Right lobe of liver (tissue), 4 donors: ENCODE measurements at regions not wholly inside any gene's neighbourhood (a gene's known extent, or its start where the extent isn't known, plus 50 kb on each side); places are given as distances from the start of the nearest gene placed in this dataset.

Experiments used
- POLR2A ChIP-seq: fragments of 450-650 bp; IDR thresholded peaks from one replicate; pipeline ENCODE4 v1.6.1; 2017; ENCODE audit warnings: antibody characterized with exemption, mild to moderate bottlenecking
- TF ChIP-seq, protein P1 (sequence below), 4 donors: fragments of 200-600 bp in 3 of 4; fragments of 450-650 bp in 1 of 4; IDR thresholded peaks; one replicate each; pipeline versions ENCODE4 v1.5.1 to v1.8.0; 2016 to 2022; ENCODE audit warnings: antibody characterized with exemption in 4 of 4, mild to moderate bottlenecking in 2 of 4
- donor health status: DM: no; HTN: no; CAD: no.
- donor health status: DM: no; HTN: no; CAD: no.
- donor health status: DM: no; HTN: yes; CAD: no.

DNA sequence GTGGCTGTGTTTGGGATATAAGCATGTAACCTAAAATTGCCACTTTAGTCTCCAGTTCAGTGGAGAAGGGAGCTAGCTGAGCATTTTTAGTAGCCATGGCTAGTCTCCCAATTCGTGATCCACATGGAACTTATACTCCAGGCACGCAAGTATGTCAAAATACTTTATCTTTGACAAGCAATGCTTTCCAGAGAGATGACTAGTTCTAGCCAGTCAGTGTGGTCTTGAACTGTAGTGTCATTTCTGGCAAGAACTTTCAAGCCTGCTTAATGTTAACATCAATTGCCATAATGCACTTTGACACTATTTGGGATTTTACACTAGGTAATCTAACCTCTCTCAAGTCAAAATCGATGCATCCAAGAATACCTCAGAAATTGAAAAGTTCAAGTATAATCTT lies 660.0 kb downstream of the PTPRC start:
- TF ChIP-seq, protein P1, sequence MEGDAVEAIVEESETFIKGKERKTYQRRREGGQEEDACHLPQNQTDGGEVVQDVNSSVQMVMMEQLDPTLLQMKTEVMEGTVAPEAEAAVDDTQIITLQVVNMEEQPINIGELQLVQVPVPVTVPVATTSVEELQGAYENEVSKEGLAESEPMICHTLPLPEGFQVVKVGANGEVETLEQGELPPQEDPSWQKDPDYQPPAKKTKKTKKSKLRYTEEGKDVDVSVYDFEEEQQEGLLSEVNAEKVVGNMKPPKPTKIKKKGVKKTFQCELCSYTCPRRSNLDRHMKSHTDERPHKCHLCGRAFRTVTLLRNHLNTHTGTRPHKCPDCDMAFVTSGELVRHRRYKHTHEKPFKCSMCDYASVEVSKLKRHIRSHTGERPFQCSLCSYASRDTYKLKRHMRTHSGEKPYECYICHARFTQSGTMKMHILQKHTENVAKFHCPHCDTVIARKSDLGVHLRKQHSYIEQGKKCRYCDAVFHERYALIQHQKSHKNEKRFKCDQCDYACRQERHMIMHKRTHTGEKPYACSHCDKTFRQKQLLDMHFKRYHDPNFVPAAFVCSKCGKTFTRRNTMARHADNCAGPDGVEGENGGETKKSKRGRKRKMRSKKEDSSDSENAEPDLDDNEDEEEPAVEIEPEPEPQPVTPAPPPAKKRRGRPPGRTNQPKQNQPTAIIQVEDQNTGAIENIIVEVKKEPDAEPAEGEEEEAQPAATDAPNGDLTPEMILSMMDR (IDR thresholded peaks at IDR 0.05), result no peak
- no peak for TF ChIP-seq POLR2A
